ENCODE measurements at regions not wholly inside any gene's neighbourhood (a gene's known extent, or its start where the extent isn't known, plus 50 kb on each side); places are given as distances from the start of the nearest gene placed in this dataset.
A peak's percentile ranks its signal among the peaks of the same experiment; 100 is the strongest.

- DNase-seq (no peak), ATAC-seq (ENCODE audit: low read depth in 2 of 2) (no peak)
- Histone ChIP-seq H3K9me3 (ENCODE audit: control insufficient read depth in 2 of 2, low read length in 2 of 2) (no peaks in the 10 kb centered on the region), H3K27me3 (ENCODE audit: control insufficient read depth, insufficient read depth, low read length) (peaks cover 34% of the 10 kb centered on the region), H3K4me3 (ENCODE audit: low read depth, low read length) (no peak overlapping the region), H3K27ac (ENCODE audit: insufficient read depth, low read length, poor library complexity, severe bottlenecking) (no peak overlapping the region), H3K4me1 (ENCODE audit: control insufficient read depth, insufficient read depth, low read length, poor library complexity, severe bottlenecking) (no peaks in the 10 kb centered on the region), H3K36me3 (ENCODE audit: control insufficient read depth, insufficient read depth, low read length) (no peaks in the 10 kb centered on the region)
- H3K27ac Mint-ChIP-seq: no peak overlapping the region
- no peak overlapping the region for H3K4me3 Mint-ChIP-seq
- H3K4me1 Mint-ChIP-seq: no peaks in the 10 kb centered on the region
- H3K9me3 Mint-ChIP-seq: no peaks in the 10 kb centered on the region
- no peaks in the 10 kb centered on the region for H3K36me3 Mint-ChIP-seq
- H3K27me3 Mint-ChIP-seq: peaks cover 16% of the 10 kb centered on the region
Observed at GRCh38 chr5:158011422-158011821, 152.5 kb upstream of the CLINT1 start.

GRCh38 chr5:158010831-158011230, 151.9 kb upstream of the CLINT1 start:
- no peaks in the 10 kb centered on the region for H3K9me3 Mint-ChIP-seq
- no peak for ATAC-seq (ENCODE audit: low read depth in 2 of 2)
- H3K27ac ChIP-seq (ENCODE audit: insufficient read depth, low read length, poor library complexity, severe bottlenecking): no peak overlapping the region

GRCh38 chr5:158007336-158007735, 148.4 kb upstream of the CLINT1 start:
- peaks cover 20% of the 10 kb centered on the region for H3K27me3 Mint-ChIP-seq

More at GRCh38 chr5:158010831-158011230, 151.9 kb upstream of the CLINT1 start:
- no peaks in the 10 kb centered on the region for H3K36me3 ChIP-seq (ENCODE audit: control insufficient read depth, insufficient read depth, low read length)
- peaks cover 16% of the 10 kb centered on the region for H3K27me3 Mint-ChIP-seq
- H3K4me3 Mint-ChIP-seq: no peak overlapping the region
- H3K36me3 Mint-ChIP-seq: no peaks in the 10 kb centered on the region
- H3K27ac Mint-ChIP-seq: no peak overlapping the region
- H3K4me1 ChIP-seq (ENCODE audit: control insufficient read depth, insufficient read depth, low read length, poor library complexity, severe bottlenecking): no peaks in the 10 kb centered on the region
- no peaks in the 10 kb centered on the region for H3K4me1 Mint-ChIP-seq
- peaks cover 34% of the 10 kb centered on the region for H3K27me3 ChIP-seq (ENCODE audit: control insufficient read depth, insufficient read depth, low read length)
- no peaks in the 10 kb centered on the region for H3K9me3 ChIP-seq (ENCODE audit: control insufficient read depth in 2 of 2, low read length in 2 of 2)
- no peak overlapping the region for H3K4me3 ChIP-seq (ENCODE audit: low read depth, low read length)
- DNase-seq: no peak

GRCh38 chr5:157999696-158000095, 140.8 kb upstream of the CLINT1 start:
- Mint-ChIP-seq H3K4me1 (peaks cover 4 to 10% (median 7%) of the 10 kb centered on the region in 4 donors), H3K27ac (no peak overlapping the region), H3K4me3 (no peak overlapping the region), H3K27me3 (peaks cover 41% of the 10 kb centered on the region), H3K9me3 (peaks cover 0 to 2% (median 0%) of the 10 kb centered on the region in 7 donors), H3K36me3 (no peaks in the 10 kb centered on the region)
- H3K27me3 ChIP-seq (ENCODE audit: control insufficient read depth, insufficient read depth, low read length): peaks cover 1% of the 10 kb centered on the region
- ATAC-seq (ENCODE audit: low read depth in 2 of 2) (no peak), DNase-seq (no peak)
- no peaks in the 10 kb centered on the region for H3K9me3 ChIP-seq (ENCODE audit: control insufficient read depth in 2 of 2, low read length in 2 of 2)
- no peak overlapping the region for H3K4me3 ChIP-seq (ENCODE audit: low read depth, low read length)
- no peaks in the 10 kb centered on the region for H3K36me3 ChIP-seq (ENCODE audit: control insufficient read depth, insufficient read depth, low read length)
- no peak overlapping the region for H3K27ac ChIP-seq (ENCODE audit: insufficient read depth, low read length, poor library complexity, severe bottlenecking)
- peaks cover 5% of the 10 kb centered on the region for H3K4me1 ChIP-seq (ENCODE audit: control insufficient read depth, insufficient read depth, low read length, poor library complexity, severe bottlenecking)

More at GRCh38 chr5:158007336-158007735, 148.4 kb upstream of the CLINT1 start:
- H3K27ac Mint-ChIP-seq: no peak overlapping the region
- ATAC-seq (ENCODE audit: low read depth in 2 of 2) (no peak), DNase-seq (no peak)
- H3K4me3 Mint-ChIP-seq: no peak overlapping the region
- Histone ChIP-seq H3K4me1 (ENCODE audit: control insufficient read depth, insufficient read depth, low read length, poor library complexity, severe bottlenecking) (no peaks in the 10 kb centered on the region), H3K27me3 (ENCODE audit: control insufficient read depth, insufficient read depth, low read length) (peaks cover 16% of the 10 kb centered on the region), H3K4me3 (ENCODE audit: low read depth, low read length) (no peak overlapping the region), H3K9me3 (ENCODE audit: control insufficient read depth in 2 of 2, low read length in 2 of 2) (no peaks in the 10 kb centered on the region), H3K27ac (ENCODE audit: insufficient read depth, low read length, poor library complexity, severe bottlenecking) (no peak overlapping the region), H3K36me3 (ENCODE audit: control insufficient read depth, insufficient read depth, low read length) (no peaks in the 10 kb centered on the region)
- no peaks in the 10 kb centered on the region for H3K4me1 Mint-ChIP-seq
- H3K9me3 Mint-ChIP-seq: peaks cover 0 to 4% (median 0%) of the 10 kb centered on the region in 7 donors
- H3K36me3 Mint-ChIP-seq: no peaks in the 10 kb centered on the region

- Mint-ChIP-seq H3K36me3 (no peaks in the 10 kb centered on the region), H3K27ac (no peak overlapping the region), H3K27me3 (peaks cover 44% of the 10 kb centered on the region), H3K9me3 (peaks cover 0 to 2% (median 0%) of the 10 kb centered on the region in 7 donors), H3K4me3 (no peak overlapping the region), H3K4me1 (peaks cover 11 to 25% (median 17%) of the 10 kb centered on the region in 4 donors)
- no peak for DNase-seq
- Histone ChIP-seq H3K4me1 (ENCODE audit: control insufficient read depth, insufficient read depth, low read length, poor library complexity, severe bottlenecking) (peaks cover 16% of the 10 kb centered on the region), H3K27me3 (ENCODE audit: control insufficient read depth, insufficient read depth, low read length) (peaks cover 1% of the 10 kb centered on the region), H3K9me3 (ENCODE audit: control insufficient read depth in 2 of 2, low read length in 2 of 2) (no peaks in the 10 kb centered on the region), H3K27ac (ENCODE audit: insufficient read depth, low read length, poor library complexity, severe bottlenecking) (no peak overlapping the region), H3K36me3 (ENCODE audit: control insufficient read depth, insufficient read depth, low read length) (no peaks in the 10 kb centered on the region), H3K4me3 (ENCODE audit: low read depth, low read length) (no peak overlapping the region)
- ATAC-seq (ENCODE audit: low read depth in 2 of 2): no peak
Observed at GRCh38 chr5:157997991-157998504, 139.1 kb upstream of the CLINT1 start.

- ATAC-seq (ENCODE audit: low read depth in 2 of 2) (peak; percentile 57 to 59), DNase-seq (peak; percentile 9 to 60 (median 32))
- no peaks in the 10 kb centered on the region for H3K36me3 Mint-ChIP-seq
- H3K4me1 Mint-ChIP-seq: peaks cover 11 to 22% (median 14%) of the 10 kb centered on the region in 4 donors
- no peak overlapping the region for H3K27ac ChIP-seq (ENCODE audit: insufficient read depth, low read length, poor library complexity, severe bottlenecking)
- peaks cover 26% of the 10 kb centered on the region for H3K27me3 Mint-ChIP-seq
- peak overlapping the region in 2 of 4 donors; percentile 64 to 70 for H3K4me3 Mint-ChIP-seq
- no peaks in the 10 kb centered on the region for H3K9me3 Mint-ChIP-seq
- H3K27ac Mint-ChIP-seq: peak overlapping the region in 1 of 3 donors; percentile 42
- no peaks in the 10 kb centered on the region for H3K36me3 ChIP-seq (ENCODE audit: control insufficient read depth, insufficient read depth, low read length)
- H3K9me3 ChIP-seq (ENCODE audit: control insufficient read depth in 2 of 2, low read length in 2 of 2): no peaks in the 10 kb centered on the region
- peak overlapping the region; percentile 69 for H3K4me3 ChIP-seq (ENCODE audit: low read depth, low read length)
- H3K27me3 ChIP-seq (ENCODE audit: control insufficient read depth, insufficient read depth, low read length): peaks cover 8% of the 10 kb centered on the region
- peaks cover 16% of the 10 kb centered on the region for H3K4me1 ChIP-seq (ENCODE audit: control insufficient read depth, insufficient read depth, low read length, poor library complexity, severe bottlenecking)
Observed at GRCh38 chr5:157994906-157995519, 136.1 kb upstream of the CLINT1 start.

GRCh38 chr5:157993986-157994691, 135.2 kb upstream of the CLINT1 start:
- peak overlapping the region; percentile 69 for H3K4me3 ChIP-seq (ENCODE audit: low read depth, low read length)
- Mint-ChIP-seq H3K36me3 (no peaks in the 10 kb centered on the region), H3K9me3 (no peaks in the 10 kb centered on the region), H3K27ac (peak overlapping the region in 1 of 3 donors; percentile 42), H3K4me1 (peaks cover 11 to 22% (median 14%) of the 10 kb centered on the region in 4 donors), H3K4me3 (peak overlapping the region; percentile 45 to 70 (median 65)), H3K27me3 (peaks cover 26% of the 10 kb centered on the region)
- H3K36me3 ChIP-seq (ENCODE audit: control insufficient read depth, insufficient read depth, low read length): no peaks in the 10 kb centered on the region
- DNase-seq (peak in 2 of 3 donors; percentile 43 to 46), ATAC-seq (ENCODE audit: low read depth in 2 of 2) (peak; percentile 24 to 46)
- no peak overlapping the region for H3K27ac ChIP-seq (ENCODE audit: insufficient read depth, low read length, poor library complexity, severe bottlenecking)
- H3K4me1 ChIP-seq (ENCODE audit: control insufficient read depth, insufficient read depth, low read length, poor library complexity, severe bottlenecking): peaks cover 16% of the 10 kb centered on the region
- peaks cover 10% of the 10 kb centered on the region for H3K27me3 ChIP-seq (ENCODE audit: control insufficient read depth, insufficient read depth, low read length)
- H3K9me3 ChIP-seq (ENCODE audit: control insufficient read depth in 2 of 2, low read length in 2 of 2): no peaks in the 10 kb centered on the region

Measured in CD4-positive, CD25-positive, alpha-beta regulatory T cell (primary cell).